RWPE1 (cell line): ENCODE measurements at regions not wholly inside any gene's neighbourhood (a gene's known extent, or its start where the extent isn't known, plus 50 kb on each side); places are given as distances from the start of the nearest gene placed in this dataset.
"Not testable (repeated sequence)": the region's sequence is repeated elsewhere in the genome, so short reads cannot be mapped to it uniquely, and the experiment has no call there.

Experiments used
- CTCF ChIA-PET: fragments of 350-600 bp; sonication (Branson Sonifier 250); formaldehyde crosslinking; extraction: SDS; loops from one replicate; lab custom pipeline; 2021; lab: Yijun Ruan, JAX
- POLR2A ChIA-PET: fragments of 400-600 bp; formaldehyde crosslinking; extraction: SDS; loops from one replicate; lab custom pipeline; 2020; ENCODE audit warnings: antibody characterized with exemption; ENCODE audit not compliant: low non-redundant PET; lab: Yijun Ruan, JAX
- DNase-seq: peaks from one replicate; pipeline ENCODE4 v3.0.0; 2012; ENCODE audit warnings: low spot score
- H3K27ac ChIP-seq: fragments of 450-650 bp; 2 replicates; pipeline ENCODE4 v1.5.1; 2017
- TF ChIP-seq, protein P1 (sequence below): fragments of 450-650 bp; conservative IDR thresholded peaks from 2 replicates; pipeline ENCODE4 v1.5.1; 2017; ENCODE audit warnings: low read depth, mild to moderate bottlenecking

DNA sequence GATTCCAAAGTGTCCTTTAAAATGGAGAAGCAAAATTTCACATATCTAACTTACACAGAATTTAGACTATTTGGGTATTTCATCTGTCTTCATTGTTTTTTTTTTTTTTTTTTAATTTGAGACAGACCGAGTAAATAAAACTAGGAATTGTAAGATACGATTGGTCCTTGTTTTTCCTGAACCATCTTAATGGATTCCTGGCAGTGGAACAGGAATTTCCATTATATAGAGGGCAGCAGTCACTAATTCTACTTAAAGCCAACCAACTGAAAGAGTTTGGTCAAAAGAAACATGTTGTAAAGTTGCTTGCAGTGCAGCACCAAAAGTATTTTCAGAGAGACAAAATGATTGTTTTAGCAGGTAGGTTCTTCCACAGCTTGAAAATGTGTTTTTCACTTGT lies 72.5 kb upstream of the HGF start:
- DNase-seq, result no peak
- H3K27ac ChIP-seq, result no peak overlapping the region
- POLR2A ChIA-PET, result no interaction called here
- TF ChIP-seq, protein P1, sequence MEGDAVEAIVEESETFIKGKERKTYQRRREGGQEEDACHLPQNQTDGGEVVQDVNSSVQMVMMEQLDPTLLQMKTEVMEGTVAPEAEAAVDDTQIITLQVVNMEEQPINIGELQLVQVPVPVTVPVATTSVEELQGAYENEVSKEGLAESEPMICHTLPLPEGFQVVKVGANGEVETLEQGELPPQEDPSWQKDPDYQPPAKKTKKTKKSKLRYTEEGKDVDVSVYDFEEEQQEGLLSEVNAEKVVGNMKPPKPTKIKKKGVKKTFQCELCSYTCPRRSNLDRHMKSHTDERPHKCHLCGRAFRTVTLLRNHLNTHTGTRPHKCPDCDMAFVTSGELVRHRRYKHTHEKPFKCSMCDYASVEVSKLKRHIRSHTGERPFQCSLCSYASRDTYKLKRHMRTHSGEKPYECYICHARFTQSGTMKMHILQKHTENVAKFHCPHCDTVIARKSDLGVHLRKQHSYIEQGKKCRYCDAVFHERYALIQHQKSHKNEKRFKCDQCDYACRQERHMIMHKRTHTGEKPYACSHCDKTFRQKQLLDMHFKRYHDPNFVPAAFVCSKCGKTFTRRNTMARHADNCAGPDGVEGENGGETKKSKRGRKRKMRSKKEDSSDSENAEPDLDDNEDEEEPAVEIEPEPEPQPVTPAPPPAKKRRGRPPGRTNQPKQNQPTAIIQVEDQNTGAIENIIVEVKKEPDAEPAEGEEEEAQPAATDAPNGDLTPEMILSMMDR, result no peak
- CTCF ChIA-PET, result interaction anchor here (0.7 kb wide), 1 partner anchor 234 kb away, joined by 3 read pairs; no protein-coding TSS in a partner anchor

DNA sequence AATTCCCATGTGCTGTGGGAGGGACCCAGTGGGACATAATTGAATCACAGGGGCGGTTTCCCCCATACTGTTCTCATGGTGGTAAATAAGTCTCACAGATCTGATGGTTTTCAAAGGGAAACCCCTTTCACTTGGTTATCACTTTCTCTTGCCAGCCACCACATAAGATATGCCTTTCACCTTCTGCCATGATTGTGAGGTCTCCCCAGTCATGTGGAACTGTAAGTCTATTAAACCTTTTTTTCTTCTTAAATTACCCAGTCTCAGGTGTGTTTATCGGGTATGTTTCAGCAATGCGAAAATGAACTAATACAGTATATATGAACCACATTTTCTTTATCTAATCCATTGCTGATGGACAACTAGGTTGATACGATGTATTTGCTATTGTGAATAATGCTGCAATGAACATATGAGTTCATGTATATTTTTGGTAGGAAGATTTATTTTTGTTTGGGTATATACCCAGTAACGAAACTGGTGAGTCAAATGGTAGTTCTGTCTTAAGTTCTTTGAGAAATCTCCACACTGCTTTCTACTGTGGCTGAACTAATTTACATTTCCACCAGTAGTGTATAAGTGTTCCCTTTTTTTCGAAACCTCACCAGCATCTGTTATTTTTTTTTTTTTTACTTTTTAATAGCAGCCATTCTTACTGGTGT lies 70.0 kb upstream of the HGF start:
- H3K27ac ChIP-seq, result no peak overlapping the region
- no peak for DNase-seq
- CTCF ChIA-PET, result no interaction called here
- POLR2A ChIA-PET, result no interaction called here
- TF ChIP-seq, protein P1, result no peak

DNA sequence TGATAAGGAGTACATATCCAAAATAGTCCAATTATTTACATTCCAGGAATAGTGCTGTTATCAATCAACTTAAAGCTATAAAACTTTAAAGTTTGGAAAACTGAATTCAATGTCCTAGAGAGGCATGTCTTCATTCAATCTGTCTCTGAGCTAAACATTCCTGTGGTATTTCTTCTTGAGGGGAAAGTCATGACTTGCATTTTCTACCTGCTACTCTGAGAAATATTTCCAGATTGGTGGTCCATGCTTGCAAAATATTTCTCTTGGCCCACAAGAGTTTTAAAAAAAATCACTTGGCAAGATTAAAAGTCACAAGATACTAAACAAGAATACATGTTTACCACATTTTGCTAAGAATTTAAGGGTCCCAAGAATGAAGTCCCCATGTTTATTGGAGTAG lies 63.6 kb upstream of the HGF start:
- TF ChIP-seq, protein P1, result no peak
- POLR2A ChIA-PET, result no interaction called here
- DNase-seq, result no peak
- CTCF ChIA-PET, result no interaction called here
- H3K27ac ChIP-seq, result no peak overlapping the region

DNA sequence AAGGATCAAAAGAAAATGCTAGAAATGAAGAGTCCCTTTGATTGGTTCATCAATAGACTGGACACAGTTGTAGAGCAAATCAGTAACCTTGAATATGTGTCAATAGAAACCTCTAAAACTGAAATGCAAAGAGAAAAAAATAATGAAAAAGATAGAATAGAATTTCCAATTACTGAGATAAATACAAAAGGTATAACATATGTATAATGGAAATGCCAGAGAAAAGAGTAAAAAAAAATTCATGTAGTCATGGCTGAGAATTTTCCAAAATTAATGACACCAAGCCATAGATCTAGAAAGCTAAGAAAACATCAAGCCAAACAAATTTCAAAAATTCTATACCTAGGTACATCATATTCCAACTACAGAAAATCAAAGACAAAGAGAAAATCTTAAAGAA lies 62.0 kb upstream of the HGF start:
- DNase-seq, result no peak
- ChIA-PET POLR2A (no interaction called here), CTCF (no interaction called here)
- TF ChIP-seq, protein P1, result no peak
- H3K27ac ChIP-seq, result no peak overlapping the region

DNA sequence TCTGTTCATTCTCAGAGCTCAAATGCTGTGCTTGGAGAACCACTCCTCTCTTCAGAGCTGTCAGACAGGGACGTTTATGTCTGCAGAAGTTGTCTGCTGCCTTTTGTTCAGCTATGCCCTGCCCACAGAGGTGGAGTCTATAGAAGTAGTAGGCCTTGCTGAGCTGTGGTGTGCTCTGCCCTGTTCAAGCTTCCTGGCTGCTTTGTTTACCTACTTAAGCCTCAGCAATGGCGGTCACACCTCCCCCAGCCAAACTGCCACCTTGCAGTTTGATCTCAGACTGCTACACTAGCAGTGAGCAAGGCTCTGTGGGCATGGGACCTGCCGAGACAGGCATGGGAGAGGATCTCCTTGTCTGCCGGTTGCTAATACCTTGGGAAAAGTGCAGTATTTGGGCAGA lies 59.7 kb upstream of the HGF start:
- H3K27ac ChIP-seq, CTCF ChIA-PET, DNase-seq, POLR2A ChIA-PET: not testable (repeated sequence)

DNA sequence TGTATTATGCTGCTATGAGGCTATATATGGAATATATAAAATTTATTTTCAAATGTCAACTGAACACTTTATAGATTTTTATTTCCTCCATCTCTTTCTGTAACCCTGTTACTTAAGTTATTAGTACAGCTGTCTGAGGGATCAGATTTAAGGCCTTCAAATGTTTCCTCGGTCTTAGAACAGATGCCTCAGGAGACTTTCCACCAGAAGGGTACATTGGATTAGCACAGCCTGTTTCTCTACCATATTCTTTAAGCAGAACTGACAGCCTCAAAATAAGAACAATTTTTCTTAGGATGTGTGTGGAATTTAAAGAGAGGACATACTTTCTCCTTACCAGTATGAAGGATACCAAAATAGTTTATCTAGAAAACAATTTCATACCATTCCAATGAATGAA lies 53.0 kb upstream of the HGF start:
- no peak for DNase-seq
- POLR2A ChIA-PET, result no interaction called here
- H3K27ac ChIP-seq, result no peak overlapping the region
- CTCF ChIA-PET, result interaction anchor here (0.6 kb wide), 1 partner anchor 160 kb away, joined by 3 read pairs; no protein-coding TSS in a partner anchor
- TF ChIP-seq, protein P1, result no peak

DNA sequence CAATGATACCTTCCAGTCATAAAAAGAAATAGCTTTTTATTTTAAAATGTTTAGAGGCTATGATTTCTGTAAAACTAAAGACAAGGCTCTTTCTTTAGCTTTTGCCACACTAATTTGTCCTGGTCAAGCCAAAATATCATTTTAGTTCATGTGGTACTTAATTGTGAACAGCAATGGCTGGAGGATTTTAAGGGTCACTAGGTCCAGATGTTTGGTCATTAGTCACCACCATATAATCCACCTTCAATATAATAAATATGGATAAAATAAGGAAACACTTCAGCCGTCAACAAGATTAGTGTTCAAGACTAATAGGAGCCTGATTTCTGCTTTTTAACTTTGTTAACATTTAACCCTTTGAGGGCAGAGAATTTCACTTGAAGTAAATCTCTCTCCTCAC lies 50.0 kb upstream of the HGF start:
- DNase-seq, result no peak
- TF ChIP-seq, protein P1, result no peak
- no peak overlapping the region for H3K27ac ChIP-seq
- CTCF ChIA-PET, result interaction anchor here (0.7 kb wide), 1 partner anchor 21 kb away, joined by 3 read pairs; no protein-coding TSS in a partner anchor
- POLR2A ChIA-PET, result no interaction called here
